GM23338 (cell line): ENCODE measurements at regions not wholly inside any gene's neighbourhood (a gene's known extent, or its start where the extent isn't known, plus 50 kb on each side); places are given as distances from the start of the nearest gene placed in this dataset.

Experiments used
- ATAC-seq: fragments of 200-7000 bp; cut with Tn5 transposase; 3 replicates; pipeline ENCODE4 v1.9.1; 2020
- DNase-seq: peaks from one replicate; pipeline ENCODE4 v3.0.0-alpha.2; 2015; ENCODE audit warnings: low spot score
- H2AFZ ChIP-seq: fragments of 200-600 bp; sonication (generic); 2 replicates; pipeline ENCODE4 v1.8.0; 2016; ENCODE audit warnings: antibody characterized with exemption, mild to moderate bottlenecking, moderate library complexity
- H3F3A ChIP-seq: fragments of 200-600 bp; sonication (generic); replicated peaks from 2 replicates; pipeline ENCODE4 v1.8.0; 2017; ENCODE audit warnings: antibody characterized with exemption, mixed run types, low read depth
- H3K27ac ChIP-seq: fragments of 200-600 bp; sonication (generic); 2 replicates; pipeline ENCODE4 v1.6.1; 2016; ENCODE audit warnings: low read depth
- H3K27me3 ChIP-seq: fragments of 200-600 bp; sonication (generic); 2 replicates; pipeline ENCODE4 v1.8.0; 2016; ENCODE audit warnings: mild to moderate bottlenecking, mixed run types, moderate library complexity; ENCODE audit not compliant: insufficient read depth
- H3K36me3 ChIP-seq: fragments of 200-600 bp; sonication (generic); 2 replicates; pipeline ENCODE4 v1.8.0; 2016; ENCODE audit warnings: mild to moderate bottlenecking; ENCODE audit not compliant: insufficient read depth
- H3K4me1 ChIP-seq: fragments of 200-600 bp; sonication (generic); 2 replicates; pipeline ENCODE4 v1.8.0; 2016; ENCODE audit warnings: mild to moderate bottlenecking, moderate library complexity; ENCODE audit not compliant: insufficient read depth
- H3K4me2 ChIP-seq: fragments of 200-600 bp; sonication (generic); 2 replicates; pipeline ENCODE4 v1.7.1; 2017; ENCODE audit warnings: mixed run types
- H3K4me3 ChIP-seq: fragments of 200-600 bp; sonication (generic); 2 replicates; pipeline ENCODE4 v1.6.1; 2016; ENCODE audit warnings: mixed run types
- H3K79me2 ChIP-seq: fragments of 200-600 bp; sonication (generic); replicated peaks from 2 replicates; pipeline ENCODE4 v1.8.0; 2017; ENCODE audit warnings: mild to moderate bottlenecking; ENCODE audit not compliant: insufficient read depth
- H3K9me2 ChIP-seq: fragments of 200-600 bp; sonication (generic); 2 replicates; pipeline ENCODE4 v1.8.0; 2017; ENCODE audit not compliant: insufficient read depth
- H4K20me1 ChIP-seq: fragments of 200-600 bp; sonication (generic); replicated peaks from 2 replicates; pipeline ENCODE4 v1.8.0; 2017; ENCODE audit warnings: mild to moderate bottlenecking; ENCODE audit not compliant: insufficient read depth
- H3K27ac Mint-ChIP-seq: 2 replicates; pipeline ENCODE4 v1.8.0; 2020; ENCODE audit warnings: inconsistent platforms, mild to moderate bottlenecking, moderate library complexity, mixed read lengths
- H3K27me3 Mint-ChIP-seq: 3 replicates; pipeline ENCODE4 v1.8.0; 2022; ENCODE audit warnings: low read depth, mild to moderate bottlenecking, moderate library complexity, mixed read lengths, inconsistent platforms; ENCODE audit not compliant: insufficient read depth, poor library complexity
- H3K36me3 Mint-ChIP-seq: 3 replicates; pipeline ENCODE4 v1.8.0; 2021; ENCODE audit warnings: low read depth, mild to moderate bottlenecking, inconsistent platforms, moderate library complexity, mixed read lengths
- H3K4me1 Mint-ChIP-seq: 3 replicates; pipeline ENCODE4 v1.8.0; 2020; ENCODE audit warnings: mild to moderate bottlenecking, inconsistent platforms, mixed read lengths
- H3K4me3 Mint-ChIP-seq: 3 replicates; pipeline ENCODE4 v1.8.0; 2021; ENCODE audit warnings: moderate library complexity, mild to moderate bottlenecking, inconsistent platforms, mixed read lengths
- H3K9me3 Mint-ChIP-seq: 3 replicates; pipeline ENCODE4 v1.8.0; 2020; ENCODE audit warnings: moderate library complexity, mild to moderate bottlenecking, inconsistent platforms, mixed read lengths
- CREB1 ChIP-seq: fragments of 250-450 bp; sonication (Bioruptor Pico); IDR thresholded peaks from 2 replicates; pipeline ENCODE4 v1.5.0; 2020; ENCODE audit warnings: low read depth, mild to moderate bottlenecking, moderate library complexity
- EZH2 ChIP-seq: fragments of 200-600 bp; sonication (generic); IDR thresholded peaks from one replicate; pipeline ENCODE4 v1.8.0; 2017; ENCODE audit warnings: antibody characterized with exemption, mild to moderate bottlenecking, low read depth; ENCODE audit not compliant: unreplicated experiment
- EZH2phosphoT487 ChIP-seq: fragments of 200-600 bp; sonication (generic); IDR thresholded peaks from one replicate; pipeline ENCODE4 v1.8.1; 2018; ENCODE audit warnings: antibody characterized with exemption; ENCODE audit not compliant: unreplicated experiment
- JUNB ChIP-seq: IDR thresholded peaks from one replicate; pipeline ENCODE4 v1.6.1; 2016; ENCODE audit warnings: antibody characterized with exemption; ENCODE audit not compliant: unreplicated experiment
- NANOG ChIP-seq: IDR thresholded peaks from 2 replicates; pipeline ENCODE4 v1.6.1; 2016; ENCODE audit warnings: antibody characterized with exemption, borderline replicate concordance
- POLR2AphosphoS5 ChIP-seq: IDR thresholded peaks from 2 replicates; pipeline ENCODE4 v1.6.1; 2016; ENCODE audit warnings: antibody characterized with exemption, low read depth
- STAT1 ChIP-seq: IDR thresholded peaks from one replicate; pipeline ENCODE4 v1.6.1; 2016; ENCODE audit warnings: antibody characterized with exemption; ENCODE audit not compliant: unreplicated experiment
- ZNF114 ChIP-seq: fragments of 250-450 bp; sonication (Bioruptor Pico); IDR thresholded peaks from 2 replicates; pipeline ENCODE4 v1.5.0; 2020; ENCODE audit warnings: mild to moderate bottlenecking, moderate library complexity
- ZNF331 ChIP-seq: fragments of 250-450 bp; sonication (Bioruptor Pico); IDR thresholded peaks from 2 replicates; pipeline ENCODE4 v1.5.0; 2020; ENCODE audit warnings: low read depth, mild to moderate bottlenecking, moderate library complexity
- ZNF462 ChIP-seq: fragments of 250-450 bp; sonication (Bioruptor Pico); IDR thresholded peaks from 2 replicates; pipeline ENCODE4 v1.5.0; 2020; ENCODE audit warnings: mild to moderate bottlenecking, moderate library complexity
- TF ChIP-seq, protein P1 (sequence below): IDR thresholded peaks from one replicate; pipeline ENCODE4 v1.6.1; 2018; ENCODE audit warnings: antibody characterized with exemption; ENCODE audit not compliant: unreplicated experiment
- TF ChIP-seq, protein P2 (sequence below), 2 experiments: fragments of 200-600 bp in 1 of 2; sonication (generic) in 1 of 2; conservative IDR thresholded peaks; 2 replicates each; pipeline versions ENCODE4 v1.5.1 to v1.6.1; 2016 to 2017; ENCODE audit warnings: antibody characterized with exemption in 2 of 2, low read depth in 2 of 2, mild to moderate bottlenecking in 2 of 2, moderate library complexity in 1 of 2
- TF ChIP-seq, protein P3 (sequence below): IDR thresholded peaks from 2 replicates; pipeline ENCODE4 v1.6.1; 2016; ENCODE audit warnings: antibody characterized with exemption

GRCh38 chr6:153735761-153736160 is 303.3 kb upstream of the OPRM1 start:
- H3K27me3 ChIP-seq = no peaks in the 10 kb centered on the region
- TF ChIP-seq, protein P1, sequence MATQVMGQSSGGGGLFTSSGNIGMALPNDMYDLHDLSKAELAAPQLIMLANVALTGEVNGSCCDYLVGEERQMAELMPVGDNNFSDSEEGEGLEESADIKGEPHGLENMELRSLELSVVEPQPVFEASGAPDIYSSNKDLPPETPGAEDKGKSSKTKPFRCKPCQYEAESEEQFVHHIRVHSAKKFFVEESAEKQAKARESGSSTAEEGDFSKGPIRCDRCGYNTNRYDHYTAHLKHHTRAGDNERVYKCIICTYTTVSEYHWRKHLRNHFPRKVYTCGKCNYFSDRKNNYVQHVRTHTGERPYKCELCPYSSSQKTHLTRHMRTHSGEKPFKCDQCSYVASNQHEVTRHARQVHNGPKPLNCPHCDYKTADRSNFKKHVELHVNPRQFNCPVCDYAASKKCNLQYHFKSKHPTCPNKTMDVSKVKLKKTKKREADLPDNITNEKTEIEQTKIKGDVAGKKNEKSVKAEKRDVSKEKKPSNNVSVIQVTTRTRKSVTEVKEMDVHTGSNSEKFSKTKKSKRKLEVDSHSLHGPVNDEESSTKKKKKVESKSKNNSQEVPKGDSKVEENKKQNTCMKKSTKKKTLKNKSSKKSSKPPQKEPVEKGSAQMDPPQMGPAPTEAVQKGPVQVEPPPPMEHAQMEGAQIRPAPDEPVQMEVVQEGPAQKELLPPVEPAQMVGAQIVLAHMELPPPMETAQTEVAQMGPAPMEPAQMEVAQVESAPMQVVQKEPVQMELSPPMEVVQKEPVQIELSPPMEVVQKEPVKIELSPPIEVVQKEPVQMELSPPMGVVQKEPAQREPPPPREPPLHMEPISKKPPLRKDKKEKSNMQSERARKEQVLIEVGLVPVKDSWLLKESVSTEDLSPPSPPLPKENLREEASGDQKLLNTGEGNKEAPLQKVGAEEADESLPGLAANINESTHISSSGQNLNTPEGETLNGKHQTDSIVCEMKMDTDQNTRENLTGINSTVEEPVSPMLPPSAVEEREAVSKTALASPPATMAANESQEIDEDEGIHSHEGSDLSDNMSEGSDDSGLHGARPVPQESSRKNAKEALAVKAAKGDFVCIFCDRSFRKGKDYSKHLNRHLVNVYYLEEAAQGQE = no peak
- TF ChIP-seq ZNF114 (no peak), EZH2 (no peak), ZNF462 (CRISPR knock-in tag) (no peak), ZNF331 (CRISPR knock-in tag) (no peak), CREB1 (CRISPR knock-in tag) (no peak), POLR2AphosphoS5 (no peak), STAT1 (no peak), EZH2phosphoT487 (no peak), JUNB (no peak), NANOG (no peak)
- TF ChIP-seq, protein P2, sequence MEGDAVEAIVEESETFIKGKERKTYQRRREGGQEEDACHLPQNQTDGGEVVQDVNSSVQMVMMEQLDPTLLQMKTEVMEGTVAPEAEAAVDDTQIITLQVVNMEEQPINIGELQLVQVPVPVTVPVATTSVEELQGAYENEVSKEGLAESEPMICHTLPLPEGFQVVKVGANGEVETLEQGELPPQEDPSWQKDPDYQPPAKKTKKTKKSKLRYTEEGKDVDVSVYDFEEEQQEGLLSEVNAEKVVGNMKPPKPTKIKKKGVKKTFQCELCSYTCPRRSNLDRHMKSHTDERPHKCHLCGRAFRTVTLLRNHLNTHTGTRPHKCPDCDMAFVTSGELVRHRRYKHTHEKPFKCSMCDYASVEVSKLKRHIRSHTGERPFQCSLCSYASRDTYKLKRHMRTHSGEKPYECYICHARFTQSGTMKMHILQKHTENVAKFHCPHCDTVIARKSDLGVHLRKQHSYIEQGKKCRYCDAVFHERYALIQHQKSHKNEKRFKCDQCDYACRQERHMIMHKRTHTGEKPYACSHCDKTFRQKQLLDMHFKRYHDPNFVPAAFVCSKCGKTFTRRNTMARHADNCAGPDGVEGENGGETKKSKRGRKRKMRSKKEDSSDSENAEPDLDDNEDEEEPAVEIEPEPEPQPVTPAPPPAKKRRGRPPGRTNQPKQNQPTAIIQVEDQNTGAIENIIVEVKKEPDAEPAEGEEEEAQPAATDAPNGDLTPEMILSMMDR (conservative IDR thresholded peaks at IDR 0.05; ENCODE audit: low read depth in 2 of 2) = no peak
- TF ChIP-seq, protein P3, sequence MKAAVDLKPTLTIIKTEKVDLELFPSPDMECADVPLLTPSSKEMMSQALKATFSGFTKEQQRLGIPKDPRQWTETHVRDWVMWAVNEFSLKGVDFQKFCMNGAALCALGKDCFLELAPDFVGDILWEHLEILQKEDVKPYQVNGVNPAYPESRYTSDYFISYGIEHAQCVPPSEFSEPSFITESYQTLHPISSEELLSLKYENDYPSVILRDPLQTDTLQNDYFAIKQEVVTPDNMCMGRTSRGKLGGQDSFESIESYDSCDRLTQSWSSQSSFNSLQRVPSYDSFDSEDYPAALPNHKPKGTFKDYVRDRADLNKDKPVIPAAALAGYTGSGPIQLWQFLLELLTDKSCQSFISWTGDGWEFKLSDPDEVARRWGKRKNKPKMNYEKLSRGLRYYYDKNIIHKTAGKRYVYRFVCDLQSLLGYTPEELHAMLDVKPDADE = no peak
- H3K9me2 ChIP-seq = no peaks in the 10 kb centered on the region
- no peak overlapping the region for H3K4me2 ChIP-seq
- Mint-ChIP-seq H3K27ac (no peak overlapping the region), H3K4me1 (no peaks in the 10 kb centered on the region), H3K4me3 (no peak overlapping the region), H3K9me3 (peaks cover 25% of the 10 kb centered on the region), H3K36me3 (peaks cover 5% of the 10 kb centered on the region; the same call in 1 of the 3 replicates), H3K27me3 (peaks cover 2% of the 10 kb centered on the region)
- DNase-seq (no peak), ATAC-seq (no peak)
- no peak overlapping the region for H3K4me3 ChIP-seq
- H3F3A ChIP-seq = no peaks in the 10 kb centered on the region
- no peak overlapping the region for H3K27ac ChIP-seq
- H4K20me1 ChIP-seq = no peaks in the 10 kb centered on the region
- H3K4me1 ChIP-seq = no peaks in the 10 kb centered on the region
- H3K36me3 ChIP-seq = no peaks in the 10 kb centered on the region; the same call in 1 of the 2 replicates
- H3K79me2 ChIP-seq = no peaks in the 10 kb centered on the region
- no peak overlapping the region for H2AFZ ChIP-seq
